ENCODE measurements at regions not wholly inside any gene's neighbourhood (a gene's known extent, or its start where the extent isn't known, plus 50 kb on each side); places are given as distances from the start of the nearest gene placed in this dataset.

DNA sequence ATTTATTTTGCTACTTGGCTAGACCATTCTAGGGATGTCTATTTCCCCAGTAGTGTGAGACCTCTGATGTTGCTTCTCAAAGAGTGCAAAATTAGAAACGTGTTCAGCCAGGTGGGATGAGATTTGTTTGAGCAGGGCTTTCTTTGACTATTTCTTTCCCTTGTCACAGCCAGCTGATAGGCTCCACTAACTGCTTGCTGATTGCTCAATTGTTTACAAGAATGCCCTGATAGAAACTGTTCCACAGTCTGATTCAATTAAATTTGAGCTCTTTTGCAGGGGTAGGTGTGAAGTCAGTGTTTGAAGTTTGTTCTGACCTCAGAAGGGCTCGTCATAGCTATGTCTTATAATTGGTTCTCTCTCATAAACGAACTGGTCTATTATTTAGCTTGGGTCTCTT, 220.5 kb downstream of the FNDC1 start:
- TF ChIP-seq, protein P1, sequence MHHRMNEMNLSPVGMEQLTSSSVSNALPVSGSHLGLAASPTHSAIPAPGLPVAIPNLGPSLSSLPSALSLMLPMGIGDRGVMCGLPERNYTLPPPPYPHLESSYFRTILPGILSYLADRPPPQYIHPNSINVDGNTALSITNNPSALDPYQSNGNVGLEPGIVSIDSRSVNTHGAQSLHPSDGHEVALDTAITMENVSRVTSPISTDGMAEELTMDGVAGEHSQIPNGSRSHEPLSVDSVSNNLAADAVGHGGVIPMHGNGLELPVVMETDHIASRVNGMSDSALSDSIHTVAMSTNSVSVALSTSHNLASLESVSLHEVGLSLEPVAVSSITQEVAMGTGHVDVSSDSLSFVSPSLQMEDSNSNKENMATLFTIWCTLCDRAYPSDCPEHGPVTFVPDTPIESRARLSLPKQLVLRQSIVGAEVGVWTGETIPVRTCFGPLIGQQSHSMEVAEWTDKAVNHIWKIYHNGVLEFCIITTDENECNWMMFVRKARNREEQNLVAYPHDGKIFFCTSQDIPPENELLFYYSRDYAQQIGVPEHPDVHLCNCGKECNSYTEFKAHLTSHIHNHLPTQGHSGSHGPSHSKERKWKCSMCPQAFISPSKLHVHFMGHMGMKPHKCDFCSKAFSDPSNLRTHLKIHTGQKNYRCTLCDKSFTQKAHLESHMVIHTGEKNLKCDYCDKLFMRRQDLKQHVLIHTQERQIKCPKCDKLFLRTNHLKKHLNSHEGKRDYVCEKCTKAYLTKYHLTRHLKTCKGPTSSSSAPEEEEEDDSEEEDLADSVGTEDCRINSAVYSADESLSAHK (tag by site-specific recombination; IDR thresholded peaks at IDR 0.05), result no peak
- TF ChIP-seq, protein P2, sequence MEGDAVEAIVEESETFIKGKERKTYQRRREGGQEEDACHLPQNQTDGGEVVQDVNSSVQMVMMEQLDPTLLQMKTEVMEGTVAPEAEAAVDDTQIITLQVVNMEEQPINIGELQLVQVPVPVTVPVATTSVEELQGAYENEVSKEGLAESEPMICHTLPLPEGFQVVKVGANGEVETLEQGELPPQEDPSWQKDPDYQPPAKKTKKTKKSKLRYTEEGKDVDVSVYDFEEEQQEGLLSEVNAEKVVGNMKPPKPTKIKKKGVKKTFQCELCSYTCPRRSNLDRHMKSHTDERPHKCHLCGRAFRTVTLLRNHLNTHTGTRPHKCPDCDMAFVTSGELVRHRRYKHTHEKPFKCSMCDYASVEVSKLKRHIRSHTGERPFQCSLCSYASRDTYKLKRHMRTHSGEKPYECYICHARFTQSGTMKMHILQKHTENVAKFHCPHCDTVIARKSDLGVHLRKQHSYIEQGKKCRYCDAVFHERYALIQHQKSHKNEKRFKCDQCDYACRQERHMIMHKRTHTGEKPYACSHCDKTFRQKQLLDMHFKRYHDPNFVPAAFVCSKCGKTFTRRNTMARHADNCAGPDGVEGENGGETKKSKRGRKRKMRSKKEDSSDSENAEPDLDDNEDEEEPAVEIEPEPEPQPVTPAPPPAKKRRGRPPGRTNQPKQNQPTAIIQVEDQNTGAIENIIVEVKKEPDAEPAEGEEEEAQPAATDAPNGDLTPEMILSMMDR (tag by site-specific recombination; IDR thresholded peaks at IDR 0.05), result no peak
- TF ChIP-seq RBAK (tag by site-specific recombination; IDR thresholded peaks at IDR 0.05) (no peak), HOXA7 (CRISPR knock-in tag; IDR thresholded peaks at IDR 0.05; ENCODE audit: borderline replicate concordance) (no peak), REPIN1 (tag by site-specific recombination; IDR thresholded peaks at IDR 0.05; ENCODE audit: low read depth) (no peak)
- TF ChIP-seq, protein P3, sequence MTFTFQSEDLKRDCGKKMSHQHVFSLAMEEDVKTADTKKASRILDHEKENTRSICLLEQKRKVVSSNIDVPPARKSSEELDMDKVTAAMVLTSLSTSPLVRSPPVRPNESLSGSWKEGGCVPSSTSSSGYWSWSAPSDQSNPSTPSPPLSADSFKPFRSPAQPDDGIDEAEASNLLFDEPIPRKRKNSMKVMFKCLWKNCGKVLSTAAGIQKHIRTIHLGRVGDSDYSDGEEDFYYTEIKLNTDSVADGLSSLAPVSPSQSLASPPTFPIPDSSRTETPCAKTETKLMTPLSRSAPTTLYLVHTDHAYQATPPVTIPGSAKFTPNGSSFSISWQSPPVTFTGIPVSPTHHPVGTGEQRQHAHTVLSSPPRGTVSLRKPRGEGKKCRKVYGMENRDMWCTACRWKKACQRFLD (tag by site-specific recombination; IDR thresholded peaks at IDR 0.05), result no peak

All from HEK293 (cell line).